ENCODE measurements at regions not wholly inside any gene's neighbourhood (a gene's known extent, or its start where the extent isn't known, plus 50 kb on each side); places are given as distances from the start of the nearest gene placed in this dataset.

DNA sequence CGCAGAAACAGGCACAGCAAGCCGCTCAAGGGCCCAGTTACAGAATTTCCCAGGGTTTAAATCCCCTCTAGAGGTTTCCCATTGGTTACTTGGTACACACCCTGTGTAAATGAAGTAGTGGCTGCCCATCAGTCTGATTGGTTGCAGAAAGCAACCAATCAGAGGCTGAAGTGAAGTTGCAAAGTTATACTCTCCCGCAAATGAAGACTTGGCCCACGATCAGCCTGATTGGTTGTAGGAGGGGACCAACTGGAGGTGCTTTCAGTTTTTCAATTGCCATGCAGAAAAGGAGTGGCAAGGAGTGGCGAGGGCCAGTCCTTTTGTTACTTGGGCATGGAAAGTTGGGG, 909.2 kb upstream of the AUTS2 start:
- TF ChIP-seq CTCF (IDR thresholded peaks at IDR 0.05; ENCODE audit: low read depth, low read length): no peak

DNA sequence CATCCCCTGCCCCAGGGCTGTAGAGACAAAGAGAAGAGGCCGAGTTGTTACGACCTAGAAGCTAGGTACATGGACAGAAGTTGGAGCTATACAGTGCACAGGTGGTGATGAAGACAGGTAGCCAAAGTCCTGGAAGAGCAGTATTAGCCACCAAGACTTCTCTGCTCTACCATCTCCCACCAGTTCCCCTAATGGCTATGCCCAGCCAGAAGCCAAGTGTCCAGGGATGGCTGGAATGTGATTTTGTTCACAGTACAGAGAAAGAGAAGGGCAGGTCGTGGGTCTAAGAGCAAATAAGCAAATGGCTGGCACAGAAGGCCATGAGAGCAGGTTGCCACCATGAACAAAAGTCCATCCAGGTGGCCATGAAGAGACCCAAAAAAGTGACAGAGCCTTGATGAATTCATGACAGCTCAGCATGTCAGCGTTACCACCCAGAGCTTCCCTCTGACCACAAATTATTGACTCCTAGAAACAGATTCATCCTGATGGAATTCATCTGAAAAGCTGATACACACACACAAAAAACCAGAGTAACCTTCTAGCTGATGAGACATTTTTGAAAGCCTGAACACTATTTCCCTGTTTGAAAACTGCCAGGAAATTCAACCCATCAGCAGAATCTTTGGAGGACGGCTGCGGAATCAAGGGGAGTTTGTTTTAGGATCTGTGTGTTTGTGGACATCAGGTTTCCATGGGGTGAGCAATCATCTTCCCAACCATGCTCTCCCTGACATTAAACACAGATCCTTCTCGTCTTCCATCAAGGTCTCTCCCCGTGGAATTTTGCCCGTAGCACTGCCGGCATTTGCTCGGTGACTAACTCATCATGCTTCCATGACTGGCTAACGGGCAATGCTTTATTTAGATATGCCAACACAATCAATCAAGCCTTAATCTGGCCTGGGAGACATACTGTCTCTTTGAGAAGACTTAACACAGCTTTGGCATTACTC, 906.7 kb upstream of the AUTS2 start:
- no peak overlapping the region for H3K4me3 ChIP-seq (ENCODE audit: low read depth, low read length)
- TF ChIP-seq CTCF (IDR thresholded peaks at IDR 0.05; ENCODE audit: low read depth, low read length): no peak

More for the DNA sequence above, 909.2 kb upstream of the AUTS2 start:
- no peak overlapping the region for H3K4me3 ChIP-seq (ENCODE audit: low read depth, low read length)

DNA sequence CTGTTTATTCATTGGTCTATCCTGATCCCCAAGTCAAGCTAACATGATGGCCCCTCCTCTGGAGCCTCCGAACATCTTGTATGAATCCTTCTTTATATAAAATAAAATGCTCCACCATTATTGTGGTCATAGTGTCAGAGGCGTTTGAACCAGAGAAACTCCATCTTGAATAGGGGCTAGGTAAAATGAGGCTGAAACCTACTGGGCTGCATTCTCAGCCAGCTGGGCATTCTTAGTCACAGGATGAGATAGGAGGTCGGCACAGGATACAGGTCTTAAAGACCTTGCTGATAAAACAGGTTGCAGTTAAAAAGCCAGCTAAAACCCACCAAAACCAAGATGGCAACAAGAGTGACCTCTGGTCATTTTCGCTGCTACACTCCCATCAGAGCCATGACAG, 905.8 kb upstream of the AUTS2 start:
- no peak for TF ChIP-seq CTCF (IDR thresholded peaks at IDR 0.05; ENCODE audit: low read depth, low read length)
- no peak overlapping the region for H3K4me3 ChIP-seq (ENCODE audit: low read depth, low read length)

- no peak for TF ChIP-seq CTCF (IDR thresholded peaks at IDR 0.05; ENCODE audit: low read depth, low read length)
- H3K4me3 ChIP-seq (ENCODE audit: low read depth, low read length): no peak overlapping the region
Measured at GRCh38 chr7:68694656-68695055, 903.6 kb upstream of the AUTS2 start.

DNA sequence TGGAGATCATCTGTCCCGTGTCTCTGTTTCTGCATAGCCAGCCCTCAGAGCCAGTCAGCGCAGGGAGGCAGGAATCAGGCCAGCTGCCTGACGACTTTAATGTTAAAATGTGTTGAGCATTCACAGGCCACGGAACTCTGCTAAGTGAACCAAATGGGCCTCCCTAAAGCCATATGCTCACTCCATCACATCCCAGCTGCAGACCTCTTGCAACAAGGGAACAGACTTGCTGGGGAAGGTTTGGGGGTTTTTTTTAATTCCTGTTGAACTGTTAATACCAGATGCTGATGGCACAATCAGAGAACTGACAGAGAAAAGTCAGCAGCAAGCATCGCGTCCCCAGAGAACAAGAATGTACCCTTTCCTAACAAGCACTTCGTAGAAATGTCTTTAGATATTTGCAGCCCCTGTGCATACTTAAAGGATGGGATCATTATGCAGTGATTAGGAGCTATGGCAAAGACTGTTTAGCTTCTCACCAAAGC, 900.4 kb upstream of the AUTS2 start:
- H3K4me3 ChIP-seq (ENCODE audit: low read depth, low read length): no peak overlapping the region
- no peak for TF ChIP-seq CTCF (IDR thresholded peaks at IDR 0.05; ENCODE audit: low read depth, low read length)

DNA sequence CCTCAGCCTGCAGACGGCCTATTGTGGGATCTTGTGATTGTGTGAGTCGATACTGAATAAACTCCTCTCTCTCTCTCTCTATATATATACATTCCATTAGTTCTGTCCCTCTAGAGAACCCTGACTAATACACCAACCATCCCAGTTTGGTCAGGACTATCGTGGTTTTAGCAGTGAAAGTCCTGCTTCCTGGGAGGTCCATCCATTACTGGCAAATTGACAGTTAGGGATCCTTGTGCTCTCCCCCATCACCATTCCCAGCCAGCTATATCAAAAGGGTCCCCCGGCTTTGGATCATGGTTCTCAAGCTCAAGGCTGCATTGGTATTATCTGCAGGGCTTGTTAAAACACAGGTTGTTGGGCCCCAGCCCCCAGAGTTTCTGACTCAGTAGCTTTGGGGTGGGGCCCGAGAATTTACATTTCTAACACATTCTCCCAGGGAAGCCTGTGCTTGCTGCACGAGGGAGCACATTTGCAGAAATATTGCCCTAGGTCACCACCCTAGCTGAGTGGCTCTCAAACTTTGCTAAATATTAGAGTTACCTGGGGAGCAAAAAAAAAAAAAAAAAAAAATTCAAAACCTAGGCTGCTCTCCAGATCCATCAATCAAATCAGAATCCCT, 899.1 kb upstream of the AUTS2 start:
- no peak overlapping the region for H3K4me3 ChIP-seq (ENCODE audit: low read depth, low read length)
- TF ChIP-seq CTCF (IDR thresholded peaks at IDR 0.05; ENCODE audit: low read depth, low read length): no peak

- no peak for TF ChIP-seq CTCF (IDR thresholded peaks at IDR 0.05; ENCODE audit: low read depth, low read length)
Measured at GRCh38 chr7:68700414-68700813, 897.9 kb upstream of the AUTS2 start.

More at GRCh38 chr7:68700414-68700813, 897.9 kb upstream of the AUTS2 start:
- H3K4me3 ChIP-seq (ENCODE audit: low read depth, low read length): no peak overlapping the region
